Psoas muscle (tissue), 7 donors: ENCODE measurements at regions not wholly inside any gene's neighbourhood (a gene's known extent, or its start where the extent isn't known, plus 50 kb on each side); places are given as distances from the start of the nearest gene placed in this dataset.

Source experiments
- ATAC-seq, 4 donors: fragments of 200-7000 bp; cut with Tn5 transposase; one replicate each; pipeline ENCODE4 v1.9.1; 2020; ENCODE audit warnings: moderate library complexity in 3 of 4, mild to moderate bottlenecking in 2 of 4
- DNase-seq, 2 donors: peaks; one replicate each; pipeline ENCODE4 v3.0.0-alpha.2; 2020
- H3K27ac ChIP-seq: fragments of 200-600 bp; one replicate; pipeline ENCODE4 v1.8.0; 2022
- H3K27me3 ChIP-seq, 3 donors: fragments of 200-600 bp in 1 of 3; one replicate each; pipeline versions ENCODE4 v1.6.1 to v1.8.0; 2013 to 2022; ENCODE audit warnings: low read length in 2 of 3, mild to moderate bottlenecking in 2 of 3, moderate library complexity in 1 of 3; ENCODE audit not compliant: insufficient read depth in 3 of 3
- H3K36me3 ChIP-seq, 2 donors: fragments of 200-600 bp in 1 of 2; one replicate each; pipeline versions ENCODE4 v1.6.1 to v1.8.0; 2013 to 2022; ENCODE audit warnings: low read depth in 1 of 2, mild to moderate bottlenecking in 1 of 2, moderate library complexity in 1 of 2; ENCODE audit not compliant: insufficient read depth in 1 of 2
- H3K4me1 ChIP-seq: fragments of 200-600 bp; one replicate; pipeline ENCODE4 v1.8.0; 2022
- H3K4me3 ChIP-seq: fragments of 200-600 bp; one replicate; pipeline ENCODE4 v1.8.0; 2022; ENCODE audit warnings: mild to moderate bottlenecking
- H3K9me3 ChIP-seq: fragments of 200-600 bp; one replicate; pipeline ENCODE4 v1.8.0; 2022
- WGBS, 3 donors: extraction: QIAGEN DNeasy Blood & Tissue Kit; methylation state at CpG; one replicate each; pipeline versions ENCODE4 v1.1.6 to v1.1.7; 2013; 5-methylcytosine and 5-hydroxymethylcytosine counted together
- intact Hi-C, 2 donors: fragments of 100-400 bp; cut with DNase I; formaldehyde crosslinking; loops; one replicate each; pipeline versions ENCODE4 v1.11.0 to v1.14.2; 2022
- TF ChIP-seq, protein P1 (sequence below): fragments of 200-600 bp; IDR thresholded peaks from one replicate; pipeline ENCODE4 v1.8.0; 2022; ENCODE audit warnings: antibody characterized with exemption
- donor health status: healthy with polysubstance abuse.
- donor health status: DM: no; HTN: no; CAD: no; lungs with moderate emphysema.
- donor health status: Bipolar disorder and iron deficiency.
- donor health status: healthy.
- donor health status: DM: yes; HTN: yes; CAD: no.
- donor health status: DM: no; HTN: no; CAD: no.
- donor health status: DM: yes; HTN: yes; CAD: no.

DNA sequence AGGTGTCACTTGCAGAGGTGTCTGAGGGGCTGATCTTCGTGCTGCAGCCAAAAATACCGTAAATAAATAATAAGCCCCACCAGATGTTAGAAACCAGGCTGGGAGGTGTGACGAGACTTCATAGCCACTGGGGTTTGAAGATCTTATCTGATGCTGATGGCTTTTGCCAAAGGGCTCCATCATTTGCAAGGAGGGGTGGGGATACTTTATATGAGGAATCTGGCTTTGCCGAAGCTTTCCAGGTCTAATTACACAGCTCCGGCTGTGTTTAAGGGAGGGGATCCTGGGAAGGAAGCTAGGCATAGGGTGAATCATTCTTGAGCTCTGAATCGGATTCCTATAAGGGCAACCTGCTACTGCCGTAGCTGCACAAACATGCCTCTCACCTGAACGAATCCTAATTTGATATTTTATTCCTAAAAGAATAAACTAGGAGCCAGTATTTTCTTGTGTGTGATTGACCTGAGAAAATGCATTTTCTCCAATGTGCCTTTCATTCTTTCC, 249.6 kb downstream of the SOD2 start:
- TF ChIP-seq, protein P1, sequence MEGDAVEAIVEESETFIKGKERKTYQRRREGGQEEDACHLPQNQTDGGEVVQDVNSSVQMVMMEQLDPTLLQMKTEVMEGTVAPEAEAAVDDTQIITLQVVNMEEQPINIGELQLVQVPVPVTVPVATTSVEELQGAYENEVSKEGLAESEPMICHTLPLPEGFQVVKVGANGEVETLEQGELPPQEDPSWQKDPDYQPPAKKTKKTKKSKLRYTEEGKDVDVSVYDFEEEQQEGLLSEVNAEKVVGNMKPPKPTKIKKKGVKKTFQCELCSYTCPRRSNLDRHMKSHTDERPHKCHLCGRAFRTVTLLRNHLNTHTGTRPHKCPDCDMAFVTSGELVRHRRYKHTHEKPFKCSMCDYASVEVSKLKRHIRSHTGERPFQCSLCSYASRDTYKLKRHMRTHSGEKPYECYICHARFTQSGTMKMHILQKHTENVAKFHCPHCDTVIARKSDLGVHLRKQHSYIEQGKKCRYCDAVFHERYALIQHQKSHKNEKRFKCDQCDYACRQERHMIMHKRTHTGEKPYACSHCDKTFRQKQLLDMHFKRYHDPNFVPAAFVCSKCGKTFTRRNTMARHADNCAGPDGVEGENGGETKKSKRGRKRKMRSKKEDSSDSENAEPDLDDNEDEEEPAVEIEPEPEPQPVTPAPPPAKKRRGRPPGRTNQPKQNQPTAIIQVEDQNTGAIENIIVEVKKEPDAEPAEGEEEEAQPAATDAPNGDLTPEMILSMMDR, result no peak
- H3K9me3 ChIP-seq, result no peaks in the 10 kb centered on the region
- H3K27ac ChIP-seq, result no peak overlapping the region
- no peaks in the 10 kb centered on the region for H3K4me1 ChIP-seq
- H3K36me3 ChIP-seq, result no peaks in the 10 kb centered on the region
- intact Hi-C loops, result no loop called here
- no peak overlapping the region for H3K4me3 ChIP-seq
- peaks cover 0 to 12% (median 4%) of the 10 kb centered on the region in 3 donors for H3K27me3 ChIP-seq
- 43 to 48% (median 43%) methylated on average over 8 of the region's 8 CpGs for WGBS, 3 donors
- ATAC-seq (no peak), DNase-seq (no peak)

DNA sequence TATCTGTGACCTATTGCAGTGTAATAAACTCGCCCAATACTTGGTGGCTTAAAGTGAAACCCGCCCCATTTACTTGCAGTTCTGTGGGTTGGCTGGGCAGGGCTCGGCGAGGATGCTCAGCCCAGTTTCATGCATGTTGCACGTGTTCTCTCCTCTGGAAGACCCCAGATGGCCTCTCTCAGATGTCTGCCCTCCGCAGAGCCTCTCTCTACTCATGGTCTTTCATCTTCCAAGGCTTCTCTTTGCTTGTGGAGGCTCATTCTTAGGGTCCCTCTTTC, 251.4 kb downstream of the SOD2 start:
- DNase-seq (no peak), ATAC-seq (no peak)
- 86 to 93% (median 87%) methylated on average over 6 of the region's 6 CpGs for WGBS, 3 donors
- Histone ChIP-seq H3K9me3 (no peaks in the 10 kb centered on the region), H3K27ac (no peak overlapping the region), H3K4me1 (no peaks in the 10 kb centered on the region), H3K36me3 (no peaks in the 10 kb centered on the region), H3K27me3 (peaks cover 0 to 12% (median 4%) of the 10 kb centered on the region in 3 donors), H3K4me3 (no peak overlapping the region)
- TF ChIP-seq, protein P1, result no peak
- intact Hi-C loops, result no loop called here

DNA sequence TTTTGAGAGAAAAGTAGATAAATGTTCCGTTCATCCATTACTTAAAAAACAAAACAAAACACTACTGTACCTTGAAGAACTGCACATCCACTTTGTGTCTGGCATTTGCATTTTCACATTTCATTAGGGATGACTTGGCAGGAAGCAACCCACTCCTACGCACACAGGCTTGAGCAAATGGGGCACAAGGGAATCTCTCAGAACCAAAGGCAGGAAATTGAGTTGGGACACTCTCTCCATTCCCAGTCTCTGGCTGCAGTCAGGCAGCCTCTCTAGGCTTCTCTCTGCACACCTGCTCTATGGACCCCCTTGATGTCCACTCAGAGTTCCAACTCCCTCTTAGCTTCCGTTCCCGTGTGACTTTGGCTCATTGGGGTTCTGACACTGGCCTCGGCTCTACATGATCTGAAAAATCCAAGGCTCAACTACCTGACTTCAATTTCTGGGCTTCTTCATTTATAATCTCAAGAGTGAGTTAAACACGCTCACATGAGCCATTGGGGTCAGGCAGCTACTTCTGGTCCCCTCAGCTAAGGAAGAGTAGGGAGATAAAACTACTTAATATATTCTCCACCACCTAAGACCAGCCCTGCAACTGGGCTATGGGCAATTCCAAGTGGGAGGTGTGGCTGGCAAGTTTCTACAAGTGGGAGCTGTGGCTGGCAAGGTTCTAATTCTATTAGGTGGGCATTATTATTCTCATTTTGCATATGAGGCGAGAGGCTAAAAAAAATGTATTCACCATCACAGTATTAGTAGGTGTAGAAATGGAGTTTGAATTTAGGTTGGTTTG, 251.9 kb downstream of the SOD2 start:
- TF ChIP-seq, protein P1, result no peak
- H3K9me3 ChIP-seq, result no peaks in the 10 kb centered on the region
- intact Hi-C loops, result no loop called here
- no peaks in the 10 kb centered on the region for H3K4me1 ChIP-seq
- no peak for DNase-seq
- no peak for ATAC-seq
- no peaks in the 10 kb centered on the region for H3K36me3 ChIP-seq
- 67 to 81% (median 74%) methylated on average over 7 of the region's 7 CpGs for WGBS, 3 donors
- peaks cover 0 to 12% (median 4%) of the 10 kb centered on the region in 3 donors for H3K27me3 ChIP-seq
- no peak overlapping the region for H3K4me3 ChIP-seq
- H3K27ac ChIP-seq, result no peak overlapping the region

DNA sequence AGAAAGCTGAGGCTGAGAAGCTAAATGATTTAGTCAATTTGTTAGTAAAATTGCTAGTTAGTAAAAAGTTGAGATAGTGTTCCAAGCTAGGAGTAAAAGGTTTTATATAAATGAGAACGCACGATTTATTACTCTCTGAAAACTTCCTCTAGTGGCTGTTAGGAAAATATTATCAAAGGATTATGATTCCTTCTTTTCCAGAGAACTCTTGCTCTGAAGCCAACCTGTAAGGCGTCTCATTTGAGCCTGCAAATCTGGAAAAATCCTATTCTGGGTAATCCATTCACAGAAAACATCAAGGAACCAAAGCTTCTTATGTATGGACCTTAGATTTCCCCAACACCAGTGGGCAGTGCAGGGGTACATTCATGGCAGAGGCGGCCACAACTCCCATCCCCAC, 252.7 kb downstream of the SOD2 start:
- Histone ChIP-seq H3K4me3 (no peak overlapping the region), H3K27me3 (peaks cover 0 to 11% (median 1%) of the 10 kb centered on the region in 3 donors), H3K36me3 (no peaks in the 10 kb centered on the region), H3K9me3 (no peaks in the 10 kb centered on the region), H3K4me1 (no peaks in the 10 kb centered on the region), H3K27ac (no peak overlapping the region)
- TF ChIP-seq, protein P1, result no peak
- no peak for DNase-seq
- intact Hi-C loops, result no loop called here
- 78 to 82% (median 82%) methylated on average over 4 of the region's 4 CpGs for WGBS, 3 donors
- ATAC-seq, result no peak

DNA sequence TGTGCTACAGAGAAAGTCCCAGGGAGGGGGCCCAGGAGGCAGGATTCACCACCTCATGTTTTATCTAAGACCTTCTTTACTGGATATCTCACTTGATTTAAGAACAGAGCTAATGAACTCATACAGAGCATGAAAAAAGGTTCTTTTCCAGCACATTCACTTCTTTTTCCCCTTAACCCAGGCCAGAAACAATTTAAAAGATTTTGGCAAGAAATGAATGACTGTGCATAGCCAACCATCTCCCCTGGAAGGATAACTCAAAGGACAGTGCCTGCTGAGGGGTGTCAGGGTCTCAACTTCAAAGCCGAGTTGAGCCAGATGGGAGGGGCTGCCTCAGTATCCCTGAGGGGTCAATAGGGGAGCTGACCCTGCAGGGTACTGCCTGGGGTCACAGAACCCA, 253.4 kb downstream of the SOD2 start:
- Histone ChIP-seq H3K4me1 (no peaks in the 10 kb centered on the region), H3K9me3 (no peaks in the 10 kb centered on the region), H3K27me3 (peaks cover 0 to 9% (median 1%) of the 10 kb centered on the region in 3 donors), H3K36me3 (no peaks in the 10 kb centered on the region), H3K4me3 (no peak overlapping the region), H3K27ac (no peak overlapping the region)
- whole genome bisulfite sequencing, 3 donors, result 64 to 77% (median 72%) methylated on average over 1 of the region's 1 CpG
- TF ChIP-seq, protein P1, result no peak
- ATAC-seq (no peak), DNase-seq (no peak)
- intact Hi-C loops, result no loop called here
